Nephron progenitor cell (in vitro differentiated cells): ENCODE measurements at regions not wholly inside any gene's neighbourhood (a gene's known extent, or its start where the extent isn't known, plus 50 kb on each side); places are given as distances from the start of the nearest gene placed in this dataset.
"Not testable (repeated sequence)": the region's sequence is repeated elsewhere in the genome, so short reads cannot be mapped to it uniquely, and the experiment has no call there.

Source experiments
- DNase-seq: peaks from one replicate; pipeline ENCODE4 v3.0.0; 2021
- H3K27ac Mint-ChIP-seq: 2 replicates; pipeline ENCODE4 v1.8.0; 2021; ENCODE audit warnings: mild to moderate bottlenecking, moderate library complexity, mixed read lengths
- H3K27me3 Mint-ChIP-seq: 2 replicates; pipeline ENCODE4 v1.8.0; 2021; ENCODE audit warnings: mild to moderate bottlenecking, low read depth, mixed read lengths; ENCODE audit not compliant: poor library complexity
- H3K36me3 Mint-ChIP-seq: 2 replicates; pipeline ENCODE4 v1.8.0; 2021; ENCODE audit warnings: low read depth, mixed read lengths
- H3K4me1 Mint-ChIP-seq: 2 replicates; pipeline ENCODE4 v1.8.0; 2021; ENCODE audit warnings: mixed read lengths
- H3K4me3 Mint-ChIP-seq: 2 replicates; pipeline ENCODE4 v1.8.0; 2021; ENCODE audit warnings: mild to moderate bottlenecking, moderate library complexity, mixed read lengths
- H3K9me3 Mint-ChIP-seq: 2 replicates; pipeline ENCODE4 v1.8.0; 2021; ENCODE audit warnings: mild to moderate bottlenecking, moderate library complexity, mixed read lengths
- TF ChIP-seq, protein P1 (sequence below): fragments of 200-600 bp; sonication (generic); IDR thresholded peaks from 2 replicates; pipeline ENCODE4 v1.5.0; 2021; ENCODE audit warnings: antibody characterized with exemption

DNA sequence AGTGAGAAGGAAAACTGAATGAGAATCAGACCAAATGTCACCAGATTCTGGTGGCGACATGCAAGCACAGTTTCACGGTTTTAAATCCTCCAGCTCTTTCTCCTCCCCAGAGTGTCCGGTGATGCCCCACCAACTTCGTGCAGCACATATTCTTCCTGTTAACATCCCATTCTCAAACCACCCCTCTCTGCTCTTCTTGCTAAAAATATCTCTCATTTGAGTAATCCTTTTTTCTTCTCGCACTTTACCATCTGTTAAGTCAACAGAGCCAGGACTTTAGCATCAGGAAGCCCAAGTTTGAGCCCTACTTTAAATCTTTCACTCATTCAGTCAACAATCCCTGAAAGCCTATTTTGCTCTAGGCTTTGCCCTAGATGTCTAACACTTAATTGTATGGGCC, 68.2 kb upstream of the VGLL4 start:
- H3K9me3 Mint-ChIP-seq: peaks cover 25% of the 10 kb centered on the region
- TF ChIP-seq, protein P1, sequence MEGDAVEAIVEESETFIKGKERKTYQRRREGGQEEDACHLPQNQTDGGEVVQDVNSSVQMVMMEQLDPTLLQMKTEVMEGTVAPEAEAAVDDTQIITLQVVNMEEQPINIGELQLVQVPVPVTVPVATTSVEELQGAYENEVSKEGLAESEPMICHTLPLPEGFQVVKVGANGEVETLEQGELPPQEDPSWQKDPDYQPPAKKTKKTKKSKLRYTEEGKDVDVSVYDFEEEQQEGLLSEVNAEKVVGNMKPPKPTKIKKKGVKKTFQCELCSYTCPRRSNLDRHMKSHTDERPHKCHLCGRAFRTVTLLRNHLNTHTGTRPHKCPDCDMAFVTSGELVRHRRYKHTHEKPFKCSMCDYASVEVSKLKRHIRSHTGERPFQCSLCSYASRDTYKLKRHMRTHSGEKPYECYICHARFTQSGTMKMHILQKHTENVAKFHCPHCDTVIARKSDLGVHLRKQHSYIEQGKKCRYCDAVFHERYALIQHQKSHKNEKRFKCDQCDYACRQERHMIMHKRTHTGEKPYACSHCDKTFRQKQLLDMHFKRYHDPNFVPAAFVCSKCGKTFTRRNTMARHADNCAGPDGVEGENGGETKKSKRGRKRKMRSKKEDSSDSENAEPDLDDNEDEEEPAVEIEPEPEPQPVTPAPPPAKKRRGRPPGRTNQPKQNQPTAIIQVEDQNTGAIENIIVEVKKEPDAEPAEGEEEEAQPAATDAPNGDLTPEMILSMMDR: no peak
- DNase-seq: no peak
- H3K4me1 Mint-ChIP-seq: peaks cover 4% of the 10 kb centered on the region
- no peak overlapping the region for H3K27ac Mint-ChIP-seq
- no peaks in the 10 kb centered on the region for H3K27me3 Mint-ChIP-seq
- peaks cover 34% of the 10 kb centered on the region for H3K36me3 Mint-ChIP-seq
- H3K4me3 Mint-ChIP-seq: no peak overlapping the region

DNA sequence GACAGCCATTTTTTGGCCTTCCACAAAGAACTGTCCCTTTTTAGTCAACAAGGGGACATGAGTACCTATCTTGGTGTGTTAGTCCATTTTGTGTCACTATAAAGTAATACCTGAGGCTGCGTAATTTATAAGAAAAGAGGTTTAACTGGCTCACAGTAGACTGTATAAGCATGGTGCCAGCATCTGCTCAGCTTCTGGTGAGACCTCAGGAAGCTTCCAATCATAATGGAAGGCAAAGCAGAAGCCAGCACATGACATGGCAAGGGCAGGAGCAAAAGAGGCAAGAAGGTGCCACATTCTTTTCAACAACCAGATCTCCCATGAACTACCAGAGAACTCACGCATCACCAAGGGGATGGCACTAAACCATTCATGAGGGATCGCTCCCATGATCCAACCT, 66.1 kb upstream of the VGLL4 start:
- Mint-ChIP-seq H3K9me3 (peaks cover 28% of the 10 kb centered on the region), H3K36me3 (peaks cover 38% of the 10 kb centered on the region), H3K4me1 (no peaks in the 10 kb centered on the region), H3K4me3 (no peak overlapping the region), H3K27me3 (no peaks in the 10 kb centered on the region), H3K27ac (no peak overlapping the region)
- no peak for DNase-seq
- TF ChIP-seq, protein P1: no peak

DNA sequence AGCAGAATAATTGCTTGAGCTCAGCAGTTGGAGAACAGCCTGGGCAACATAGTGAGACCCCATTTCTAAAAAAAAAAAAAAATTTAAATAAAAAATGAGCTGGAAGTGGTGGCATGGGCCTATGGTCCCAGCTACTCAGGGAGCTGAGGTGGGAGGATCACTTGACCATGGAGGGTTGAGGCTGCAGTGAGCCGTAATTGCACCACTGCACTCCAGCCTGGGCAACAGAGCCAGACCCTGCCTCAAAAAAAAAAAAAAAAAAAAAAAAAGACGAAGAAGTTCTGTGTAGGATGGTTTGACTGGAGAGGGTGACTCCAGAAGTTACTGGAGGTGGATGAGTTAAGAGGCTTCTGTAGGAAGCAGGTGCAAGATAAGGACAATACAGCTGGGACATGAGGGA, 63.4 kb upstream of the VGLL4 start:
- H3K9me3 Mint-ChIP-seq: peaks cover 26% of the 10 kb centered on the region
- H3K4me3 Mint-ChIP-seq, DNase-seq, H3K27me3 Mint-ChIP-seq, H3K4me1 Mint-ChIP-seq: not testable (repeated sequence)
- peaks cover 43% of the 10 kb centered on the region for H3K36me3 Mint-ChIP-seq
- H3K27ac Mint-ChIP-seq: peak overlapping the region; percentile 33

DNA sequence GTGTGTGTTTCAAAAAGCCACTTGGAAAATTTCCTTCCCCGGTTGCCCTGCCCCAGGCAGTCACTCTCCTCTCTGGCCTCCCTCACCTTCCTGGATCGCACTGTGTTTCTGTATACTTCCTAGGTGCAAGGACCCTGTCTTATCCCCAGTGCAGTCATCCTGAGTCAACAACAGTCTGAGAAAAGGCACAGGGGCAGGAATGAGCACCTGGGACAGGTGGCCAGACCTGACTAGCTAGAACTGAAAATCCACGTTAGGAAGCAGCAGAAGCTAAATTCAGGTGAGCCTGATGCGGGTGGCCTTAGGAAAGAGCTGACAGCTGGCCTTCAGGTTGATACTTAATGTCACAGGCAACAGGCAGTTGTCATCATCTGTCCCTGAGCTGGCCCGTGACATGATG, 62.9 kb upstream of the VGLL4 start:
- Mint-ChIP-seq H3K27me3 (no peaks in the 10 kb centered on the region), H3K27ac (no peak overlapping the region), H3K4me1 (no peaks in the 10 kb centered on the region), H3K36me3 (peaks cover 42% of the 10 kb centered on the region), H3K4me3 (no peak overlapping the region), H3K9me3 (peaks cover 22% of the 10 kb centered on the region)
- no peak for DNase-seq
- TF ChIP-seq, protein P1: no peak

DNA sequence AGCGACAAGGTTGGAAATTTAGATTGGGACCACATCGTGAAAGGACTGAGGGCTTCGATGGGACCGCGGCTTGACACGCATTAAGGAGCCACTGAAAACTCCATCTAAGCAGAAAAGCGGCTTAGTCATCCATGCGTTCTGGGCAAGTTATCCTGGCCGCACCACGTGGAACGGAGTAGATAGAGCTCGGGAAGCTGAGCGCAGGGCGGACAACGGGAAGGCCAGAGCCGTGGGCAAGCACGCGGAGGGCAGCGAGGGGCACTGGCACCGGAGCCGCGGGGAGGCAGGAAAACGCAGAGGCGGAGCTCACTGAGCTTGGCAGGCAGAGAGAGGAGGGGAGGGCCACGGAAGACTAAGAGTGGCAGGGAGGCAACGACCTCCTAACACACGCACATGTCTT, 61.3 kb upstream of the VGLL4 start:
- H3K4me3 Mint-ChIP-seq: no peak overlapping the region
- no peaks in the 10 kb centered on the region for H3K4me1 Mint-ChIP-seq
- no peaks in the 10 kb centered on the region for H3K27me3 Mint-ChIP-seq
- peaks cover 14% of the 10 kb centered on the region for H3K9me3 Mint-ChIP-seq
- TF ChIP-seq, protein P1: no peak
- peaks cover 46% of the 10 kb centered on the region for H3K36me3 Mint-ChIP-seq
- peak overlapping the region; percentile 47 for H3K27ac Mint-ChIP-seq
- DNase-seq: no peak

DNA sequence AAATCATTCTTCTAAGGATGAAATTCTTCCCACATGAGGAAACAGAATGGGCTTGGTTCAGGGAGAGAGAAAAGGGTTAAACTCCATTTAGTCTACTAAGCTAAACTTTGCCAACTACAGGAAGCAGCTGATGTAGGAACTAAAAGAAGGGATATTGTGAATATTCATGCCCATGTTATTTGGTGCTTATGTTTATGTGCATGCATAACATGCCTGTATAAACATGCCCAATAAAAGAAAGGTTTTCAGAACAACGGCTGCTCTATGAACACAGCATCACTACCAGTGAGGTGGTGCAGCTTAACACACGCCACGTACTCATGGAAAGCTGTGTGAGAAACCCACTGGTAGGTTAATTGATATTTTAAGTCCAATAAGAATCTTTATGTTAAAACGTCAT, 59.4 kb upstream of the VGLL4 start:
- peaks cover 5% of the 10 kb centered on the region for H3K9me3 Mint-ChIP-seq
- peaks cover 34% of the 10 kb centered on the region for H3K36me3 Mint-ChIP-seq
- H3K27me3 Mint-ChIP-seq: no peaks in the 10 kb centered on the region
- TF ChIP-seq, protein P1: no peak
- no peaks in the 10 kb centered on the region for H3K4me1 Mint-ChIP-seq
- no peak for DNase-seq
- no peak overlapping the region for H3K4me3 Mint-ChIP-seq
- H3K27ac Mint-ChIP-seq: no peak overlapping the region
